ENCODE measurements at regions not wholly inside any gene's neighbourhood (a gene's known extent, or its start where the extent isn't known, plus 50 kb on each side); places are given as distances from the start of the nearest gene placed in this dataset.

DNA sequence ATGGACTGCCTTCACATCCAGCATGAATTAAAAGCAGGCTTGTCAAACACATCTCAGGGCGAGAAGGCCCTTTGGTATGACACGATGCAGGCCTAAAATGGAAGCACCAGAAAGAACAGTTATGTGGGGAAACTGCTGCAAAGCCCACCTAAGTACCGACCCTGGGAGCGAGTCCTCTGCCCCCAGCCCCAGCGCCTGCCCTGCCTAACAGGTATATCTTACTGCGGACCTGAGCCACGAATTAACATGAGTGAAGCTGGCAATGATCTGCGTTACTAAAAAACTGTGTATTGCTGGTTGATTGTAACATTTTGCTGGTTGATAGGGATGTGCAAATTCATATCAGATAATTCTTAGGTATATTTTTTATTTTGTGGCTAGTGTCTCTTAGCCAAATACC, 441.5 kb downstream of the ZNF516 start:
- Histone ChIP-seq H3K36me3 (no peaks in the 10 kb centered on the region), H3K27me3 (no peaks in the 10 kb centered on the region), H3K4me1 (no peaks in the 10 kb centered on the region), H3K27ac (no peak overlapping the region), H3K9me3 (no peaks in the 10 kb centered on the region), H3K4me3 (no peak overlapping the region)
- 92% methylated on average over 8 of the region's 8 CpGs for WGBS
- TF ChIP-seq EP300 (IDR thresholded peaks at IDR 0.05) (no peak), POLR2AphosphoS5 (IDR thresholded peaks at IDR 0.05) (no peak), POLR2A (IDR thresholded peaks at IDR 0.05) (no peak)
- TF ChIP-seq, protein P1, sequence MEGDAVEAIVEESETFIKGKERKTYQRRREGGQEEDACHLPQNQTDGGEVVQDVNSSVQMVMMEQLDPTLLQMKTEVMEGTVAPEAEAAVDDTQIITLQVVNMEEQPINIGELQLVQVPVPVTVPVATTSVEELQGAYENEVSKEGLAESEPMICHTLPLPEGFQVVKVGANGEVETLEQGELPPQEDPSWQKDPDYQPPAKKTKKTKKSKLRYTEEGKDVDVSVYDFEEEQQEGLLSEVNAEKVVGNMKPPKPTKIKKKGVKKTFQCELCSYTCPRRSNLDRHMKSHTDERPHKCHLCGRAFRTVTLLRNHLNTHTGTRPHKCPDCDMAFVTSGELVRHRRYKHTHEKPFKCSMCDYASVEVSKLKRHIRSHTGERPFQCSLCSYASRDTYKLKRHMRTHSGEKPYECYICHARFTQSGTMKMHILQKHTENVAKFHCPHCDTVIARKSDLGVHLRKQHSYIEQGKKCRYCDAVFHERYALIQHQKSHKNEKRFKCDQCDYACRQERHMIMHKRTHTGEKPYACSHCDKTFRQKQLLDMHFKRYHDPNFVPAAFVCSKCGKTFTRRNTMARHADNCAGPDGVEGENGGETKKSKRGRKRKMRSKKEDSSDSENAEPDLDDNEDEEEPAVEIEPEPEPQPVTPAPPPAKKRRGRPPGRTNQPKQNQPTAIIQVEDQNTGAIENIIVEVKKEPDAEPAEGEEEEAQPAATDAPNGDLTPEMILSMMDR (IDR thresholded peaks at IDR 0.05) = no peak
- DNase-seq (ENCODE audit: low spot score in 2 of 2) = no peak

DNA sequence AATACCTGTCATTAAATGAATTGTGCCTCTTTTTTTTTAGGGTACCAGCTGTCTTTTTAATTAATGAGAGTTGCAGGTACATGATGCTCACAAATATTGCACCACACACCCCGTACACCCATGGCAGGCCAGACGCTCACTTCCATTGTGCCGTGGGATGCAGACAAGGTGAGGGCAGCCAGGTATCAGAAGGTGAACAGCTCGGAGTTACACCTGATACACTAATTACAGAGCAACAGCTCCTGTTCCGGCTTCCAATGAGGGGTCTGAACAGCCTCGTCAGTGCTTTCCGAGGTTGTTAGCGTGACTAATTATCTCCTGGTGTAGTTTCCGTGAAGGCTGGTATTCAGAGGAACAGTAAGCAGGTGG, 442.8 kb downstream of the ZNF516 start:
- no peaks in the 10 kb centered on the region for H3K36me3 ChIP-seq
- WGBS = 76% methylated on average over 9 of the region's 9 CpGs
- H3K4me3 ChIP-seq = no peak overlapping the region
- H3K9me3 ChIP-seq = no peaks in the 10 kb centered on the region
- H3K4me1 ChIP-seq = no peaks in the 10 kb centered on the region
- DNase-seq (ENCODE audit: low spot score in 2 of 2) = no peak
- no peaks in the 10 kb centered on the region for H3K27me3 ChIP-seq
- TF ChIP-seq, protein P1 (IDR thresholded peaks at IDR 0.05) = no peak
- TF ChIP-seq POLR2A (IDR thresholded peaks at IDR 0.05) (no peak), POLR2AphosphoS5 (IDR thresholded peaks at IDR 0.05) (no peak), EP300 (IDR thresholded peaks at IDR 0.05) (no peak)
- H3K27ac ChIP-seq = no peak overlapping the region

DNA sequence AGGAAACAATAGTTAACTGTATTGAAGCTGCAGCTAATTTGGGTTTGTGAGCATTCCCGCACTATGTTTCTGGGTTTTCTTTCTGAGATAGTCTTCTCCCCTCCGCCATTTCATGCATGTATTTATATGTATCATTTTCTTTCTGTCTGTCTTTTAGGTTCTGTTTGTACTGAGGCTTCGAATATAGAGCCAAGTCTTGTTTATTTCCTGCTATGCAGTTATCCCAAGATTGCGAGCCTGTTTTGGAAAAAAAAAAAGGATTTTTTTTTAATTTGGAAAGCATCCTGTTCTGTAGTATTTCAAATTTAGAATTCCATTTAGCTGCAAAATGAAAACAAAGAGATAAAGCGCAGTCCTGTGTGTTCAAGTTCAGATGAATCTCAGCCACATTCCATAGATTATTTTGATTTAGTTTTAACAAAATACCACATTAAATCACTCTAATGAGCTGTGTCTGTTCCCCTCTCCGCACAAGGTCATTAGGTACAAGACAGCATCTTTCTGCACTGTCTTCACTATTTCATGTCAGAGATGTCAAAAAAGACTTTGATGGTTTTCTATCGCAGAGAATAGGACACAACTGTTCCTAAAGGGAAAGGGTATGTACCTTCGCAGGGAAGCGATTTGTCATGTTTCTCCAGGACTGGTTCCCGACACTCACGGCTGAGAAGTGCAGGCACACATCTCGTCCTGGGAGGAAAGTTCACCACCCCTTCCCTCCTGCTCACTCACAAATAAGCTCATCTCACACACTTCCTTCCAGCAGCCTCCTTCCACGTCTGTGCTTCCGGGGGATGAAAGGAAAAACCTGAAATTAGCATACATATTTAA, 443.4 kb downstream of the ZNF516 start:
- Histone ChIP-seq H3K4me1 (no peaks in the 10 kb centered on the region), H3K4me3 (no peak overlapping the region), H3K27ac (no peak overlapping the region), H3K9me3 (no peaks in the 10 kb centered on the region), H3K27me3 (no peaks in the 10 kb centered on the region), H3K36me3 (no peaks in the 10 kb centered on the region)
- WGBS = 27% methylated on average over 14 of the region's 14 CpGs
- DNase-seq (ENCODE audit: low spot score in 2 of 2) = no peak
- TF ChIP-seq EP300 (IDR thresholded peaks at IDR 0.05) = no peak
- TF ChIP-seq POLR2AphosphoS5 (IDR thresholded peaks at IDR 0.05) = no peak
- TF ChIP-seq, protein P1 (IDR thresholded peaks at IDR 0.05) = no peak
- no peak for TF ChIP-seq POLR2A (IDR thresholded peaks at IDR 0.05)

DNA sequence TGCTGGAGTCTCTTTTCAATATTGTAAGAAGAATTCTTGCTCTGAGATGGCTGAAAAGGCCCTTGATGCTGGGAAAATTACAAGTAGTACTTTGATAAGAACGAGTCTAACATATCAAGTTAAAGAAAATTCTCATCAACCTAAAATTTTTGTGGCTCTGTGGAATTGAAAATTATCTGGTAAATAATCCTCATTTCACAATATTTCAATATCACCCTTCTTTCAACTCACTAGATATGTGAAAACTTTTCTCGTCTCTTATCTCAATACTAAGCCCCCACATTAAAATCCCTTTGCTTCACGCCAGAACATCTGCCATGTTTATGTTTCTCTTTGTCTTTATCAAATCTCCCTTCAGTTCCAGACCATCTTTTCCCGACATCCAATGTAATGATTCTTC, 448.8 kb downstream of the ZNF516 start:
- Histone ChIP-seq H3K4me1 (no peaks in the 10 kb centered on the region), H3K4me3 (no peak overlapping the region), H3K27me3 (no peaks in the 10 kb centered on the region), H3K9me3 (no peaks in the 10 kb centered on the region), H3K36me3 (no peaks in the 10 kb centered on the region), H3K27ac (no peak overlapping the region)
- WGBS = 89% methylated on average over 4 of the region's 4 CpGs
- TF ChIP-seq POLR2AphosphoS5 (IDR thresholded peaks at IDR 0.05) (no peak), EP300 (IDR thresholded peaks at IDR 0.05) (no peak), POLR2A (IDR thresholded peaks at IDR 0.05) (no peak)
- TF ChIP-seq, protein P1 (IDR thresholded peaks at IDR 0.05) = no peak
- no peak for DNase-seq (ENCODE audit: low spot score in 2 of 2)

DNA sequence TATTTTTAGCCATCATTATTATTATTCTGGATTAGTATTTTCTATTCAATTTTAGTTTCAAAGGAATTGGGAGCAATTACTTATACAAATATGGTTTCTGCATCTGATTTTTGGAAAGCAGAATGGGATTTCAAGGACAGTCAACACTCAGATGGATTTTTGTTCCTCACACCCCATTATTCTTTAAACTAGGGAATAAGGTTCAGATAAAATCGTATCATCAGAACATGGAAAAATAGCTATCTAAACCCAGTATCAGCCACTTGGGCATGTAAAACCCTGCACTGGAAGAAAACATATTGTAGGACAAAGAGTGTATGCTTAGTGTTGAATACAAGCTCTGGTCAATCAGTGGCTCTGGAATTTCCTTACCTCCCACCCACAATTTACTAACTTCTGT, 452.5 kb downstream of the ZNF516 start:
- 0% methylated on average over 1 of the region's 1 CpG for WGBS
- Histone ChIP-seq H3K9me3 (no peaks in the 10 kb centered on the region), H3K27ac (no peak overlapping the region), H3K36me3 (no peaks in the 10 kb centered on the region), H3K27me3 (no peaks in the 10 kb centered on the region), H3K4me3 (no peak overlapping the region), H3K4me1 (no peaks in the 10 kb centered on the region)
- TF ChIP-seq POLR2AphosphoS5 (IDR thresholded peaks at IDR 0.05) (no peak), EP300 (IDR thresholded peaks at IDR 0.05) (no peak), POLR2A (IDR thresholded peaks at IDR 0.05) (no peak)
- TF ChIP-seq, protein P1 (IDR thresholded peaks at IDR 0.05) = no peak
- DNase-seq (ENCODE audit: low spot score in 2 of 2) = no peak

Data from suprapubic skin (tissue), 4 donors.